Sigmoid colon (tissue), 6 donors: ENCODE measurements at regions not wholly inside any gene's neighbourhood (a gene's known extent, or its start where the extent isn't known, plus 50 kb on each side); places are given as distances from the start of the nearest gene placed in this dataset.
"Not testable (repeated sequence)": the region's sequence is repeated elsewhere in the genome, so short reads cannot be mapped to it uniquely, and the experiment has no call there.

Source experiments
- DNase-seq: peaks from one replicate; pipeline ENCODE4 v3.0.0-alpha.2; 2019
- H3K27ac ChIP-seq, 4 donors: fragments of 200-600 bp; sonication (generic); one replicate each; pipeline ENCODE4 v1.5.1; 2016 to 2019; ENCODE audit warnings: mild to moderate bottlenecking in 1 of 4
- H3K27me3 ChIP-seq, 3 donors: fragments of 200-600 bp; sonication (generic); one replicate each; pipeline ENCODE4 v1.5.1; 2019; ENCODE audit warnings: mild to moderate bottlenecking in 1 of 3
- H3K36me3 ChIP-seq, 4 donors: fragments of 200-600 bp; sonication (generic); one replicate each; pipeline ENCODE4 v1.5.1; 2016 to 2019
- H3K4me1 ChIP-seq, 4 donors: fragments of 200-600 bp; sonication (generic); one replicate each; pipeline ENCODE4 v1.5.1; 2017 to 2019
- H3K4me3 ChIP-seq, 4 donors: fragments of 200-600 bp; sonication (generic); one replicate each; pipeline ENCODE4 v1.5.1; 2017 to 2019; ENCODE audit warnings: mild to moderate bottlenecking in 2 of 4, moderate library complexity in 1 of 4
- H3K9me3 ChIP-seq, 4 donors: fragments of 200-600 bp in 3 of 4; sonication (generic) in 3 of 4; one replicate each; pipeline versions ENCODE4 v1.5.1 to v1.6.1; 2013 to 2019
- EP300 ChIP-seq, 4 donors: sonication (generic); formaldehyde crosslinking; IDR thresholded peaks; one replicate each; pipeline ENCODE4 v1.6.1; 2017; ENCODE audit warnings: antibody characterized with exemption in 4 of 4
- POLR2A ChIP-seq, 2 donors: fragments of 450-650 bp; IDR thresholded peaks; one replicate each; pipeline ENCODE4 v1.6.1; 2016; ENCODE audit warnings: antibody characterized with exemption in 2 of 2, mild to moderate bottlenecking in 2 of 2, moderate library complexity in 2 of 2
- POLR2AphosphoS5 ChIP-seq, 4 donors: sonication (generic); formaldehyde crosslinking; IDR thresholded peaks; one replicate each; pipeline ENCODE4 v1.6.1; 2017; ENCODE audit warnings: antibody characterized with exemption in 4 of 4
- WGBS, 2 donors: extraction: QIAGEN DNeasy Blood & Tissue Kit; methylation state at CpG; one replicate each; pipeline ENCODE4 v1.1.7; 2013; 5-methylcytosine and 5-hydroxymethylcytosine counted together
- intact Hi-C: fragments of 100-400 bp; cut with DNase I; formaldehyde crosslinking; loops from one replicate; pipeline ENCODE4 v1.15.1; 2023
- TF ChIP-seq, protein P1 (sequence below), 4 experiments: fragments of 450-650 bp in 3 of 4; fragments of 200-600 bp in 1 of 4; IDR thresholded peaks; one replicate each; pipeline ENCODE4 v1.5.1; 2016 to 2019; ENCODE audit warnings: antibody characterized with exemption in 4 of 4, mild to moderate bottlenecking in 3 of 4, moderate library complexity in 2 of 4
- donor health status: healthy with polysubstance abuse.
- donor health status: healthy.

DNA sequence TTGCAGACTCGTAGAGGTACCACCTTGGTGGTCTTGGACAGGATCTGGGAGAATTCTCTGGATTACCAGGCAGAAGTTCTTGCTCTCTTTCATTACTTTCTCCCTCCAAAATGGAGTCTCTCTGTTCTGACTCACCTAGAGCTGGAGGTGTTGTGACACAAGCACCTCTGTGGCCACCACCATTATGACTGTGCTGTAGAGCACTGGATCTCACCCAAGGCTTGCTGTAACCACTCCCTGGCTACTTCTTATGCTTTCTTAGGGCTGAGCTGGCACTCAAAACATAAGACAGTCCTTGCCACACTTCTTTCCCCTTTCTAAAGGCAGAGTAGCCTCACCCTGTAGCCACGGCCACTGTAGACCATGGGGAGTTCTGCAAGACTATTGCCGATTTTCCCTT, 296.6 kb upstream of the DIPK2B start:
- Histone ChIP-seq H3K4me1 (no peaks in the 10 kb centered on the region), H3K4me3 (no peak overlapping the region), H3K27me3 (no peaks in the 10 kb centered on the region), H3K27ac (no peak overlapping the region), H3K9me3 (no peaks in the 10 kb centered on the region), H3K36me3 (no peaks in the 10 kb centered on the region)
- intact Hi-C loops = no loop called here
- DNase-seq = no peak
- 91 to 96% methylated on average over 3 of the region's 3 CpGs for WGBS, 2 donors
- TF ChIP-seq POLR2AphosphoS5 (IDR thresholded peaks at IDR 0.05) (no peak), EP300 (IDR thresholded peaks at IDR 0.05) (no peak), POLR2A (IDR thresholded peaks at IDR 0.05) (no peak)
- TF ChIP-seq, protein P1, sequence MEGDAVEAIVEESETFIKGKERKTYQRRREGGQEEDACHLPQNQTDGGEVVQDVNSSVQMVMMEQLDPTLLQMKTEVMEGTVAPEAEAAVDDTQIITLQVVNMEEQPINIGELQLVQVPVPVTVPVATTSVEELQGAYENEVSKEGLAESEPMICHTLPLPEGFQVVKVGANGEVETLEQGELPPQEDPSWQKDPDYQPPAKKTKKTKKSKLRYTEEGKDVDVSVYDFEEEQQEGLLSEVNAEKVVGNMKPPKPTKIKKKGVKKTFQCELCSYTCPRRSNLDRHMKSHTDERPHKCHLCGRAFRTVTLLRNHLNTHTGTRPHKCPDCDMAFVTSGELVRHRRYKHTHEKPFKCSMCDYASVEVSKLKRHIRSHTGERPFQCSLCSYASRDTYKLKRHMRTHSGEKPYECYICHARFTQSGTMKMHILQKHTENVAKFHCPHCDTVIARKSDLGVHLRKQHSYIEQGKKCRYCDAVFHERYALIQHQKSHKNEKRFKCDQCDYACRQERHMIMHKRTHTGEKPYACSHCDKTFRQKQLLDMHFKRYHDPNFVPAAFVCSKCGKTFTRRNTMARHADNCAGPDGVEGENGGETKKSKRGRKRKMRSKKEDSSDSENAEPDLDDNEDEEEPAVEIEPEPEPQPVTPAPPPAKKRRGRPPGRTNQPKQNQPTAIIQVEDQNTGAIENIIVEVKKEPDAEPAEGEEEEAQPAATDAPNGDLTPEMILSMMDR (IDR thresholded peaks at IDR 0.05) = no peak

DNA sequence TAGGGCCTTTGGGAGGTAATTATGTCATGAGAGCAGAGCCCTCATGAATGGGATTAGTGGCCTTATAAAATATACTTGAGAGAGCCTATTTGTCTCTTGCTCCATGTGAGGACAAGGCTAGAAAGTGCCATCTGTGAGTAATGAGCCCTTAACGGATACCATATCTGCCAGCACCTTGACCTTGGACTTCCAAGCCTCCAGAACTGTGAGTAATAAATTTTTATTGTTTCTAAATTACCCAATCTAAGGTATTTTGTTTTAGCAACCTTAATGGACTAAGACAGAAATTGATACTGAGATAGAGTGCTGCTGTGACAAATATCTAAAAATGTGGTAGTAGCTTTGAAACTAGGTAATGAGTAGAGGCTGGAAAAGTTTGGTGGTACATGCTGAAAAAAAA, 285.0 kb upstream of the DIPK2B start:
- Histone ChIP-seq H3K4me3 (no peak overlapping the region), H3K36me3 (no peaks in the 10 kb centered on the region), H3K27me3 (no peaks in the 10 kb centered on the region), H3K4me1 (no peaks in the 10 kb centered on the region), H3K9me3 (no peaks in the 10 kb centered on the region), H3K27ac (no peak overlapping the region)
- no peak for DNase-seq
- 16 to 52% methylated on average over 1 of the region's 1 CpG for WGBS, 2 donors
- intact Hi-C loops = no loop called here
- TF ChIP-seq POLR2AphosphoS5 (IDR thresholded peaks at IDR 0.05) (no peak), POLR2A (IDR thresholded peaks at IDR 0.05) (no peak)

DNA sequence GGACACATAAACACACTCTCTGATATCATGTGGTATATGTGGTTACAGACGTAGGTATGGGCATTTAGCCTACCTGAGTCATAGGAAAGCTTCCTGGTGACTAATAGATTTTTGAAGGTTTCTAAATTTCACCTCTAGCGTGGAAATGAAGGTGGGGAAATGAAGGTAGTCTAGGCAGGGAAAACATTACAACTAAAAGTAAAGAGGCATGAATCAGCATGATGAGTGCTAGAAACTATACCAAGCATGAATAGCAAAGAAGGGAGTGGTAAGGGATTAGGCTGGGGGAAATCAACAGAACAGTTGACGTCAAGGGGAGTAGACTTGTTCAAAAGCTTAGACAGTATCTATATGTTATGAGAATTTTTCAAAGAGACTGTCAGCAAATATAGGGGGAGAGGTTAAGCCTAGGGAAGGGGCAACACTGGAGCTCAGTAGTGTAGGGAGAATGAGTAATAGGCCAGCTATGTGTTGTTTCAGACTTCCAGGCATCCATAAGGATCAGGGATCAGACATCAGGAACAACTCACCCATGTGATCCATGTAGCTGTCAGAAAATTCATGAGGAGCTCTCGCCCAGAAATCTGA, 279.3 kb upstream of the DIPK2B start:
- intact Hi-C loops = no loop called here
- Histone ChIP-seq H3K27me3 (no peaks in the 10 kb centered on the region), H3K4me3 (no peak overlapping the region), H3K27ac (peak overlapping the region in 1 of 4 donors; percentile 64), H3K9me3 (no peaks in the 10 kb centered on the region), H3K36me3 (no peaks in the 10 kb centered on the region), H3K4me1 (no peaks in the 10 kb centered on the region)
- no peak for DNase-seq
- TF ChIP-seq, protein P1 (IDR thresholded peaks at IDR 0.05) = no peak
- 81 to 82% methylated on average over 4 of the region's 4 CpGs for WGBS, 2 donors

DNA sequence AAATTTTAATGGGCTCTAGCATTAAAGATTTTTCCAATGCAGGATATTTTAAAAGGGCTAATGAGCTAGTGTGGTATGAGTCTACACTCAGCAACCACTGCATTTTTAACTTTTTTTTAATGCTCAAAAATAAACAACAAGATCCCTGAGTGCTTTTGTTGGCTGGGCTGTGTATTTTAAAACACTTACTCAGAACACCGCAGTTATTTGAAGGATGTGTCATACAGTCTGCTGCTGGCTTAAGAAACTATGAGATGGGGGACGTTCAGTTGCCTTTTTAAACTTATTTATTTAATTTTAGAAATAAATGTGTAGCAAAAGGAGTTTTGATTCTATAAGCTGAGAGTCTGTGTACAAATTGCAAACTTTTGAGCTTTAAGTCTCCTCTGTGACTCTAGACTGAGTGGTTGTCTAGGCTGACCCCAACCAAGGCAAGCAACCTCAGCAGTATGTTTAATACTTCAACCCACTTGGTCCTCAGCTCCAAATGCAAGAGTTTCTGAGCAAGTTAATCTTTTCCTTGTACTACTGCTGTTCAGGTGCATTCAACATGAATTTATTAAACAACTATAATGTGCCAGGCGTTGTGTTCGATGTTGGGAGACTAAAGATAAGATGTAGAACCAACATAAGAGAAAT, 278.6 kb upstream of the DIPK2B start:
- H3K27ac ChIP-seq = peak overlapping the region in 1 of 4 donors; percentile 64
- H3K9me3 ChIP-seq = no peaks in the 10 kb centered on the region
- H3K36me3 ChIP-seq = no peaks in the 10 kb centered on the region
- intact Hi-C loops = no loop called here
- H3K27me3 ChIP-seq = no peaks in the 10 kb centered on the region
- H3K4me1 ChIP-seq = no peaks in the 10 kb centered on the region
- no peak for TF ChIP-seq EP300 (IDR thresholded peaks at IDR 0.05)
- TF ChIP-seq POLR2AphosphoS5 (IDR thresholded peaks at IDR 0.05) = no peak
- TF ChIP-seq, protein P1 (IDR thresholded peaks at IDR 0.05) = no peak
- no peak for TF ChIP-seq POLR2A (IDR thresholded peaks at IDR 0.05)
- H3K4me3 ChIP-seq = no peak overlapping the region
- DNase-seq = no peak
- WGBS, 2 donors = 83 to 91% methylated on average over 4 of the region's 4 CpGs

DNA sequence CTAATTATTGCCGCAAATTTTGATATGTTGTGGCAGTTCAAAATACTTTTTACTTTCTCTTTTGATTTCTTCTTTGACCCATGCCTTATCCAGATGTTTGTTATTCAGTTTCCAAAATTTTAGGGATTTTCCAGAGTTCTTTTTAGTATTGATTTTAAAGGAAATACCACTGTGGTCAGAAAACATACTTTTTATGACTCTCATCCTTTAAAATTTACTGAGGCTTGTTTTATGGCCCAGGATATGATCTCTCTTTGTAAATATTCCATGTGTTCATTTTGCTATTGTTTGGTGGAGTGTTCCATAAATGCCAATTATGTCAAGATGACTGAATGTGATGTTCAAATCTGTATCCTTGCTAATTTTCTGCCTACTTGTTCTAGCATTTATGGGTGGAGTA, 272.3 kb upstream of the DIPK2B start:
- no peak overlapping the region for H3K4me3 ChIP-seq
- TF ChIP-seq EP300 (IDR thresholded peaks at IDR 0.05) (no peak), POLR2A (IDR thresholded peaks at IDR 0.05) (no peak), POLR2AphosphoS5 (IDR thresholded peaks at IDR 0.05) (no peak)
- TF ChIP-seq, protein P1 (IDR thresholded peaks at IDR 0.05) = no peak
- 43 to 97% methylated on average over 1 of the region's 1 CpG for WGBS, 2 donors
- H3K27ac ChIP-seq = no peak overlapping the region
- intact Hi-C loops = no loop called here
- DNase-seq = no peak
- H3K4me1 ChIP-seq = no peaks in the 10 kb centered on the region
- H3K9me3 ChIP-seq = peaks cover 0 to 5% (median 0%) of the 10 kb centered on the region in 4 donors
- no peaks in the 10 kb centered on the region for H3K27me3 ChIP-seq
- H3K36me3 ChIP-seq = no peaks in the 10 kb centered on the region

DNA sequence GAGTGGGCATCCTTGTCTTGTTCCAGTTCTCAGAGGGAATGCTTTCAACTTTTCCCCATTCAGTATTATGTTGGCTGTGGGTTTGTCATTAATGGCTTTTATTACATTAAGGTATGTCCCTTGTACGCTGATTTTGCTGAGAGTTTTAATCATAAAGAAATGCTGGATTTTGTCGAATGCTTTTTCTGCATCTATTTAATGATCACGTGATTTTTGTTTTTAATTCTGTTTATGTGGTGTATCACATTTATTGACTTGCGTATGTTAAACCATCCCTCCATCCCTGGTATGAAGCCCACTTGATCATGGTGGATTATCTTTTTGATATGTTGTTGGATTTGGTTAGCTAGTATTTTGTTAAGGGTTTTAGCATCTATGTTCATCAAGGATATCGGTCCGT, 266.9 kb upstream of the DIPK2B start:
- H3K4me3 ChIP-seq, H3K36me3 ChIP-seq, H3K4me1 ChIP-seq, intact Hi-C loops, H3K27me3 ChIP-seq, H3K9me3 ChIP-seq, DNase-seq, H3K27ac ChIP-seq: not testable (repeated sequence)
- 94 to 95% methylated on average over 6 of the region's 6 CpGs for WGBS, 2 donors

DNA sequence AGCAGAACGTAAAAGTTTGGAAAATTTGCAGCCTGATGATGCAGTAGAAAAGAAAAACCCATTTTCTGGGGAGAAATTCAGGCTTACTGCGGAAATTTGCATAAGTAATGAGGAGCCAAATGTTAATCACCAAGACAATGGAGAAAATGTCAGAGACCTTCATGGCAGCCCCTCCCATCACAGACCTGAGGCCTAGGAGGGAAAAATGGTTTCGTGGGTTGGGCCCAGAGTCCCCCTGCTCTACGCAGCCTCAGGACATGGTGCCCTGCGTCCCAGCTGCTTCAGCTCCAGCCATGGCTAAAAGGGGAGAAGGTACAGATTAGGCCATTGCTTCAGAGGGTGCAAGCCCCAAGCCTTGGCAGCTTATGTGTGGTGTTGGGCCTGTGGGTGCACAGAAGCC, 255.1 kb upstream of the DIPK2B start:
- H3K27me3 ChIP-seq, H3K36me3 ChIP-seq, DNase-seq, H3K9me3 ChIP-seq, H3K27ac ChIP-seq, H3K4me3 ChIP-seq, intact Hi-C loops, H3K4me1 ChIP-seq: not testable (repeated sequence)
- 91 to 94% methylated on average over 5 of the region's 5 CpGs for WGBS, 2 donors
